Right lobe of liver (tissue), 6 donors: ENCODE measurements at regions not wholly inside any gene's neighbourhood (a gene's known extent, or its start where the extent isn't known, plus 50 kb on each side); places are given as distances from the start of the nearest gene placed in this dataset.

ENCODE experiments used
- ATAC-seq, 4 donors: fragments of 200-7000 bp; cut with Tn5 transposase; one replicate each; pipeline ENCODE4 v1.9.1; 2020; ENCODE audit warnings: mild to moderate bottlenecking in 4 of 4, moderate library complexity in 4 of 4
- DNase-seq, 3 donors: peaks; one replicate each; pipeline ENCODE4 v3.0.0-alpha.2; 2020
- H3K27ac ChIP-seq, 3 donors: fragments of 200-600 bp; one replicate each; pipeline ENCODE4 v1.8.0; 2022
- H3K27me3 ChIP-seq, 2 donors: fragments of 200-600 bp; one replicate each; pipeline ENCODE4 v1.8.0; 2022
- H3K36me3 ChIP-seq, 4 donors: fragments of 200-600 bp; sonication (generic) in 1 of 4; one replicate each; pipeline versions ENCODE4 v1.5.1 to v1.8.0; 2017 to 2022; ENCODE audit warnings: control low read depth in 1 of 4
- H3K4me1 ChIP-seq, 4 donors: fragments of 200-600 bp; sonication (generic) in 1 of 4; one replicate each; pipeline versions ENCODE4 v1.5.1 to v1.8.0; 2017 to 2022; ENCODE audit warnings: control low read depth in 1 of 4
- H3K4me3 ChIP-seq, 3 donors: fragments of 200-600 bp; one replicate each; pipeline ENCODE4 v1.8.0; 2022
- H3K9me3 ChIP-seq, 4 donors: fragments of 200-600 bp; sonication (generic) in 1 of 4; one replicate each; pipeline versions ENCODE4 v1.5.1 to v1.8.0; 2017 to 2022; ENCODE audit warnings: control low read depth in 1 of 4
- CTCF ChIP-seq, 4 donors: fragments of 200-600 bp in 3 of 4; fragments of 450-650 bp in 1 of 4; IDR thresholded peaks; one replicate each; pipeline versions ENCODE4 v1.5.1 to v1.8.0; 2016 to 2022; ENCODE audit warnings: antibody characterized with exemption in 4 of 4, mild to moderate bottlenecking in 2 of 4
- POLR2A ChIP-seq: fragments of 450-650 bp; IDR thresholded peaks from one replicate; pipeline ENCODE4 v1.6.1; 2017; ENCODE audit warnings: antibody characterized with exemption, mild to moderate bottlenecking
- WGBS: methylation state at CpG from one replicate; pipeline ENCODE4 v1.1.6; 2018; ENCODE audit warnings: low coverage, low lambda C conversion rate; ENCODE audit not compliant: insufficient coverage; ENCODE audit errors: missing lambda C conversion rate; 5-methylcytosine and 5-hydroxymethylcytosine counted together
- intact Hi-C, 2 donors: fragments of 100-400 bp; cut with DNase I; formaldehyde crosslinking; loops; one replicate each; pipeline versions ENCODE4 v1.11.2 to v1.14.1; 2022
- donor health status: DM: no; HTN: yes; CAD: no.
- donor health status: DM: no; HTN: no; CAD: no.
- donor health status: DM: no; HTN: no; CAD: no.
- donor health status: DM: no; HTN: yes; CAD: no.
- donor health status: DM: no; HTN: yes; CAD: no.

DNA sequence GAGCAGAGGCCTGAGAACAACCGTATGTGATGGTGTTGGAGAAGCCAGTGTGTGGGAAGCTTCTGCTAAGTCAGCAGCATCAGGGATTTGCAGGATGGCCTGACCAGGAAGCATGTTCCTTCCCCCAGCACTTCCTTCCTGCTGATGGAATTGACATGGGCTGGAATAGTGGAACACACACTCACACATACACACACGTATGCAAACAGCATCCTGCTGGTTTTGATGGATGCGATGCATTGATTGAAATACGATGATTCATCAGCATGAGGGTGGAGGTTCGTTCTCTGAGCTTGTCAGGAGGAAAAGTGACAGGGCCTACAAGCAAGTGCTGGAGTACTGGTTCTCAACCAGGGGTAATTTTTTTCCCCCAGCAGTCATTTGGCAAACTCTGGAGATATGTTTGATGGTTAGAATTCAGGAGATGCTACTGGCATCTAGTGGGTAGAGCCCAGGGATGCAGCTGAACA lies 229.1 kb downstream of the NFATC2 start:
- Histone ChIP-seq H3K4me1 (no peaks in the 10 kb centered on the region), H3K27ac (no peak overlapping the region), H3K9me3 (no peaks in the 10 kb centered on the region), H3K4me3 (no peak overlapping the region), H3K36me3 (no peaks in the 10 kb centered on the region), H3K27me3 (no peaks in the 10 kb centered on the region)
- DNase-seq = no peak
- 64% methylated on average over 4 of the region's 5 CpGs for WGBS
- no peak for TF ChIP-seq POLR2A
- no peak for TF ChIP-seq CTCF (IDR thresholded peaks at IDR 0.05)
- intact Hi-C loops = no loop called here
- ATAC-seq = peak; percentile 40 to 53 (median 46)

- no peak for DNase-seq
- no peak for ATAC-seq
- intact Hi-C loops = no loop called here
- Histone ChIP-seq H3K36me3 (no peaks in the 10 kb centered on the region), H3K4me1 (no peaks in the 10 kb centered on the region), H3K27ac (no peak overlapping the region), H3K4me3 (no peak overlapping the region), H3K27me3 (no peaks in the 10 kb centered on the region), H3K9me3 (no peaks in the 10 kb centered on the region)
- TF ChIP-seq POLR2A (no peak), CTCF (IDR thresholded peaks at IDR 0.05) (no peak)
- WGBS = 55% methylated on average over 2 of the region's 3 CpGs
Observed at GRCh38 chr20:51312480-51312783, 230.1 kb downstream of the NFATC2 start.

GRCh38 chr20:51311636-51312479 lies 230.7 kb downstream of the NFATC2 start:
- TF ChIP-seq POLR2A = no peak
- no peak for TF ChIP-seq CTCF (IDR thresholded peaks at IDR 0.05)
- Histone ChIP-seq H3K36me3 (no peaks in the 10 kb centered on the region), H3K27me3 (no peaks in the 10 kb centered on the region), H3K9me3 (no peaks in the 10 kb centered on the region), H3K4me1 (no peaks in the 10 kb centered on the region), H3K4me3 (no peak overlapping the region), H3K27ac (no peak overlapping the region)
- no peak for DNase-seq
- WGBS = 56% methylated on average over 12 of the region's 12 CpGs
- ATAC-seq = no peak
- intact Hi-C loops = no loop called here

DNA sequence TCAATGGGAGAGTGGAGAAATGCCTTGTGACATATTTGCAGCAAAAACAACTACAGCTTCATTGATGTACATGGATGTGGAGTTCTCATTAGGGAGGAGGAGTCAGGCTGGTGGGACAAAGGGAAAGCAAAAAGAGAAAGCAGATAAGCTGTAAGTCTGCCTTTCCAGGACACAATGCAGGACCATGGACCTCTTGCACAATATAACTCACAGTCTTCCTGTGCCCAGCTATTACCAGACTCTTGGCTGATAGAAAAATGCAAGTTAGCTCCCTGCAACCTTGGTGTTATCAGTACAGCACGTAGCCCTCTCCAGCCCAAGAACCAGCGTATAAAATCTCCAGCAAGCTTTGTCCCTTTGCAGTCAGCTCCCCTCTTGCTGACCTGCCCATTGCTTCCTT lies 232.3 kb downstream of the NFATC2 start:
- intact Hi-C loops = no loop called here
- Histone ChIP-seq H3K27ac (no peak overlapping the region), H3K36me3 (no peaks in the 10 kb centered on the region), H3K9me3 (no peaks in the 10 kb centered on the region), H3K27me3 (no peaks in the 10 kb centered on the region), H3K4me3 (no peak overlapping the region), H3K4me1 (no peaks in the 10 kb centered on the region)
- TF ChIP-seq CTCF (IDR thresholded peaks at IDR 0.05) = no peak
- WGBS = no CpG with 5 or more reads among the region's 2 CpGs
- ATAC-seq (peak; percentile 42 to 64 (median 56)), DNase-seq (no peak)
